Nephron (organoid): ENCODE measurements at regions not wholly inside any gene's neighbourhood (a gene's known extent, or its start where the extent isn't known, plus 50 kb on each side); places are given as distances from the start of the nearest gene placed in this dataset.

Experiments used
- H3K27ac Mint-ChIP-seq, 3 experiments: 2 replicates each; pipeline ENCODE4 v1.8.0; 2020; ENCODE audit warnings: mixed read lengths in 3 of 3, mild to moderate bottlenecking in 2 of 3, moderate library complexity in 1 of 3
- H3K27me3 Mint-ChIP-seq: 2 replicates; pipeline ENCODE4 v1.8.0; 2021; ENCODE audit warnings: low read depth, mild to moderate bottlenecking, moderate library complexity, mixed read lengths
- H3K36me3 Mint-ChIP-seq: 2 replicates; pipeline ENCODE4 v1.8.0; 2020; ENCODE audit warnings: low read depth, mixed read lengths
- H3K4me1 Mint-ChIP-seq: 2 replicates; pipeline ENCODE4 v1.8.0; 2020; ENCODE audit warnings: mixed read lengths
- H3K4me3 Mint-ChIP-seq, 3 experiments: 2 replicates each; pipeline ENCODE4 v1.8.0; 2020; ENCODE audit warnings: mild to moderate bottlenecking in 3 of 3, mixed read lengths in 3 of 3, moderate library complexity in 2 of 3
- H3K9me3 Mint-ChIP-seq: 2 replicates; pipeline ENCODE4 v1.8.0; 2020; ENCODE audit warnings: mixed read lengths
- TF ChIP-seq, protein P1 (sequence below), 3 experiments: fragments of 200-600 bp; sonication (generic); IDR thresholded peaks; one replicate each; pipeline ENCODE4 v1.5.0; 2021; ENCODE audit warnings: antibody characterized with exemption in 3 of 3; ENCODE audit not compliant: unreplicated experiment in 3 of 3

GRCh38 chr6:102986086-102986485, 1592.6 kb downstream of the GRIK2 start:
- Mint-ChIP-seq H3K9me3 (no peaks in the 10 kb centered on the region), H3K4me1 (no peaks in the 10 kb centered on the region), H3K36me3 (no peaks in the 10 kb centered on the region), H3K27ac (no peak overlapping the region), H3K4me3 (no peak overlapping the region), H3K27me3 (no peaks in the 10 kb centered on the region)
- TF ChIP-seq, protein P1, sequence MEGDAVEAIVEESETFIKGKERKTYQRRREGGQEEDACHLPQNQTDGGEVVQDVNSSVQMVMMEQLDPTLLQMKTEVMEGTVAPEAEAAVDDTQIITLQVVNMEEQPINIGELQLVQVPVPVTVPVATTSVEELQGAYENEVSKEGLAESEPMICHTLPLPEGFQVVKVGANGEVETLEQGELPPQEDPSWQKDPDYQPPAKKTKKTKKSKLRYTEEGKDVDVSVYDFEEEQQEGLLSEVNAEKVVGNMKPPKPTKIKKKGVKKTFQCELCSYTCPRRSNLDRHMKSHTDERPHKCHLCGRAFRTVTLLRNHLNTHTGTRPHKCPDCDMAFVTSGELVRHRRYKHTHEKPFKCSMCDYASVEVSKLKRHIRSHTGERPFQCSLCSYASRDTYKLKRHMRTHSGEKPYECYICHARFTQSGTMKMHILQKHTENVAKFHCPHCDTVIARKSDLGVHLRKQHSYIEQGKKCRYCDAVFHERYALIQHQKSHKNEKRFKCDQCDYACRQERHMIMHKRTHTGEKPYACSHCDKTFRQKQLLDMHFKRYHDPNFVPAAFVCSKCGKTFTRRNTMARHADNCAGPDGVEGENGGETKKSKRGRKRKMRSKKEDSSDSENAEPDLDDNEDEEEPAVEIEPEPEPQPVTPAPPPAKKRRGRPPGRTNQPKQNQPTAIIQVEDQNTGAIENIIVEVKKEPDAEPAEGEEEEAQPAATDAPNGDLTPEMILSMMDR (IDR thresholded peaks at IDR 0.05; ENCODE audit: unreplicated experiment in 3 of 3) = no peak

DNA sequence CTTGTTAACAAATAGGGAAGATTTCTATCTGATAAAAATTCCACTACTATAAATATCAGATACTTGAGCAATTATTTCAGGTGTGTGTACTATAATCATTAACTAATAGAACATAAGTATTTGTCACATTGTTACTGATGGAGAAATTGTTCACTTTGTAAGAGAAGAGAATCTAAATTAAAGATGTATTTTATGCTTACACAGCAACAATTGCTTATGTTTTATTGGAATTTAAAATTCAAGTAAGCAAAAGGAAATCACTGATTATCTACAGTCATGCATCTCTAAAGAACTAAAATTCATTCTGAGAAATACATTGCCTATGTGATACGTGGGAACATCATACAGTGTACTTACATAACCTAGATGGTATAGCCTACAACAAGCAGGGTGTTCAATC, 1590.8 kb downstream of the GRIK2 start:
- Mint-ChIP-seq H3K9me3 (no peaks in the 10 kb centered on the region), H3K27ac (no peak overlapping the region), H3K27me3 (no peaks in the 10 kb centered on the region), H3K36me3 (no peaks in the 10 kb centered on the region), H3K4me1 (no peaks in the 10 kb centered on the region), H3K4me3 (no peak overlapping the region)
- TF ChIP-seq, protein P1 (IDR thresholded peaks at IDR 0.05; ENCODE audit: unreplicated experiment in 3 of 3) = no peak

DNA sequence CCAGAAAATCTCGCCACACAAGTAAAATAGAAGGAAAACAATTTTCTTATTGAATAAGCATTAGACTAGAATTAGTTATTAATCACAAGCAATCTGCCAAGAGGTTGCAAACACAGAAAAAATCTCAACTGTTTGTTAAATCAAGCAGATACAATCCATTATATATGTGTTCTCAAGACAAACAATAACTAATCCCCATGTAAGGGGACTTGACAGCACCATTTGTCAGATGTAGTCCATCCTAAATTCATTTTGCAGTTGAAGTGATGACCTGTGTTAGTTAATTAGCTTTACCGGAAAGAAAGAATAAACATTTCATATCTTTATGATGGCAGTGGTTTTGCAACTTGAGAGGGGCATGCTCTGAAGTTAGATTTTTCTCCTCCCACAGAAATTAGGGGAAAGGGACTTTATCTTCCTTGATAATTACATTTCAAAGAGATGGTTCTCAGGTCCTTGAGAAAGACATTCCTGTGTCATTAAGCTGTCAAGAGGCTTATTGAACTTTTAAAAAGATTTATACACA, 1588.0 kb downstream of the GRIK2 start:
- Mint-ChIP-seq H3K27me3 (no peaks in the 10 kb centered on the region), H3K4me3 (no peak overlapping the region), H3K9me3 (peaks cover 1% of the 10 kb centered on the region), H3K36me3 (no peaks in the 10 kb centered on the region), H3K4me1 (no peaks in the 10 kb centered on the region), H3K27ac (peak overlapping the region in 1 of 3 experiments; percentile 62)
- TF ChIP-seq, protein P1 (IDR thresholded peaks at IDR 0.05; ENCODE audit: unreplicated experiment in 3 of 3) = no peak

DNA sequence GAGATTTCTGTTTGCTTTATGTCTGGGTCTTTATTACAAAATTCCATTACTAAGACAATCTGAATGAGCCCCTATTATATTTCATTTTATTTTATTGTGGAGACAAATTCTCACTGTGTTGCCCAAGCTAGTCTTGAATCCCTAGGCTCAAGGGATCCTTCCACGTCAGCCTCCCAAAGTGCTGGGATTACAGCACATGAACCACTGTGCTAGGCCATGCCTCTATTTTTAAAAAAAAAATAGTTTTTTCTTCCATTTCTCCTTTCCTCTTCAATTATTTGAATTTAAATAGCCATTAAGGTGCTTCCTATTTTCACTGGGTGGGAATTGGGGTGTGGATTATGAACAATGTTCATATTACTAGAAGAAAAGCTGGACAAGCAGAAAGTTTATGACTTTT, 1587.4 kb downstream of the GRIK2 start:
- Mint-ChIP-seq H3K4me3 (no peak overlapping the region), H3K4me1 (no peaks in the 10 kb centered on the region), H3K9me3 (peaks cover 6% of the 10 kb centered on the region), H3K27me3 (no peaks in the 10 kb centered on the region), H3K36me3 (no peaks in the 10 kb centered on the region), H3K27ac (peak overlapping the region in 1 of 3 experiments; percentile 62)
- TF ChIP-seq, protein P1 (IDR thresholded peaks at IDR 0.05; ENCODE audit: unreplicated experiment in 3 of 3) = no peak

DNA sequence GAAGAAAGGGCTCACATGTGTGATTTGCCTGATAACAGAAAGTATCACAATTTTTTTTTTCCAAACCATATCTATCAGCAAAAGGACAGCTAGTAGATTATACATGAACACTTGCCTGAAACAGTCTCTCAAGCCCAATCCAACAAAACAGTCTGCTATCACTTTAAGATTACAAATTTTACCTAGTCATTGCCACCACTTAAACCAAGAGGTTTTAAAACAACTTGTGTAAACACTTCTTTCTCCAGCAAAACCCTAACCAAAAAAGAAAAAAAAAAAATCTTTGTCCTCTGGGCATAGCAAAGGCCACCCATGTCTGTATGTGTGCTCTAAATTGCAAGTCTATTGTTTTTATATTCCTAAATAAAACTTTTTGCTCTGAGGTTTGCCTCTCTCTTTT, 1568.4 kb downstream of the GRIK2 start:
- H3K4me3 Mint-ChIP-seq = no peak overlapping the region
- TF ChIP-seq, protein P1 (IDR thresholded peaks at IDR 0.05; ENCODE audit: unreplicated experiment in 3 of 3) = no peak
- H3K27me3 Mint-ChIP-seq = no peaks in the 10 kb centered on the region
- H3K36me3 Mint-ChIP-seq = no peaks in the 10 kb centered on the region
- H3K9me3 Mint-ChIP-seq = no peaks in the 10 kb centered on the region
- H3K4me1 Mint-ChIP-seq = no peaks in the 10 kb centered on the region
- no peak overlapping the region for H3K27ac Mint-ChIP-seq

GRCh38 chr6:102950967-102951366, 1557.5 kb downstream of the GRIK2 start:
- Mint-ChIP-seq H3K27ac (no peak overlapping the region), H3K4me3 (no peak overlapping the region), H3K27me3 (no peaks in the 10 kb centered on the region), H3K36me3 (no peaks in the 10 kb centered on the region), H3K9me3 (no peaks in the 10 kb centered on the region), H3K4me1 (no peaks in the 10 kb centered on the region)
- TF ChIP-seq, protein P1 (IDR thresholded peaks at IDR 0.05; ENCODE audit: unreplicated experiment in 3 of 3) = no peak
